NCI-H1694 treated with DMSO at 0.1 percent for 48 hours (cell line): ENCODE measurements at regions not wholly inside any gene's neighbourhood (a gene's known extent, or its start where the extent isn't known, plus 50 kb on each side); places are given as distances from the start of the nearest gene placed in this dataset.

ENCODE experiments used
- DNase-seq: peaks from one replicate; lab custom pipeline; 2025; lab: John Stamatoyannopoulos, UW

DNA sequence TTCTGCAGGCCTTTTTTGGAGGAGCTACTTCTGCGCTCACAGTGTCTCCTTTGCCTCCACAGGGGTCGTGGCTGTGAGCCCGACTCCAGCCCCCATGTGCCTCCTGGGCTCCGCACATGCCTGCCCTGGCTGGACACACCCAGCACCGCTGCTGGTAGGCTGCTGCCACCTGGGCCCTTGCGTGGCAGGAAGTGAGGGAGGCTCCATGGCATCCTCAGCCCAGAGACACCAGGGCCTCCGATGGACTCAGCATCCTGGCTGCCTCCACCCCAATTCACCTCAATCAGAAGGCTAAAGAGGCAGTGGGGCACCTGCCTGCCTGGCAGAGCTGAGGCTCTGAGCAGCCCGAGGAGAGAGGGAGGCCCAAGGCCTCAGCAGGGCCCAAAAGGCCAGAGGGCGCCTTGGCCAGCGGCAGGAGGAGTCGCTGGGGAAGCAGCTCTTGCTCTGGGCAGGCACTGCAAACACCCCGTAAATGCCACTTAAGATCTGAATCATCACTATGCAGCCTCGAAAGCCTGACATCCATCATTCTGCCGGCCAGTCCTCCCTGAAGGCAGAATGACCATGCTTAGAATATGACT is 68.3 kb upstream of the OTOS start:
- no peak for DNase-seq

DNA sequence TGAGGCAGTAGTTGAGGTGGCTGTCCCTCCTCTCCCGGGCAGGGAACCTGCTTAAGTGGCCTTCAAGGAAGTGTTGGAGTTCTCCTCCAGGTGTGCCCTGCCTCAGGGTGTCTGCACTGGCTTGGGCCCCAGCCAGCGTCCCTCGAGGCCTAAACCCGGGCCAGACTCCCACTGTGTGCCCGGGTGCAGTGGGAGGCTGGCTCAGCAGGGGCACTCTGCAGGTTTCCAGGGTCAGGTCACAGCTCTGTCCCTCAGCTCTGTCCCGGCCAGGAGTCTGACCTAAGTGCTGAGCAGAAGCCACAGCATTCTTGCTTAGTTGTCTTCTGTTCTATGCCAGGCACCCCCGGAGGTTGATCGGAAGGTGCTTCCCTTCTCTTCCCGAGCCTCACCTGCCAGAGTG is 69.0 kb upstream of the OTOS start:
- DNase-seq, result no peak

DNA sequence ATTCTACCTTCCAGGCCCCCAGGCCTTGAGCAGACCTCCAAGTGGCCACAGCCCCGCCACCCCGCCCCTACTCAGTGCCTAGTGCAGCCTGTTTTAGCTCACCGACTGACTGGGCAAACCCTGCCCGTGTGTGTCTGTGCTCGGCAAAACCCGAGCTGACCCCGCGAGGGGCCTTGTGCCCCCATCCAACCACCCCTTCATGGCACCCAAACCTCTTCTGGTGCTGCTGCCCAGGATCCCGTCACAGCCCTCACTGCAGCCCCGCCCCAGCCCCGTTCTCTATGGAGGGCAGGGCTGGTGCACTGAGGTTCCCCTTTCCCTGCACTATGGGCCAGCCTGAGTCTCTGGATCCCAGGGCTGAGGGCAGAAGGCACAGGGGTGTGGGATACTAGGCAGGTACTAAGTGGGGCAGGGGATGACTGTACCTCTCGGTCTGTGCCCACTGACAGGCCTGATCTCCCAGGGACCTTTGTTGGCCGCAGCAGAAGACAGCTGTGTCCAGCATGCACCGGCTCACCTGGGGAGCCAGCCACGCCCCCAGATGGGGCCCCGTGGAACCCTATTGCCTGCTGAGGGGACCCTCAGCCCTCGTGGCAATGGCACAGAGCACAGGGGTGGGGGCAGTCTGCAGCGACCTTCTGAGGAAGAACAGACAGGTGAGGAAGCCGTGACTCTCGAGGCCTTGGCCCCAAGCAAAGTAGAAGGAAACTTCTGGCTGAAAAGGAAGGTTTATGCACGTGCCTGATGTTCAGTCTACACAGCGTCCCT is 69.9 kb upstream of the OTOS start:
- no peak for DNase-seq

DNA sequence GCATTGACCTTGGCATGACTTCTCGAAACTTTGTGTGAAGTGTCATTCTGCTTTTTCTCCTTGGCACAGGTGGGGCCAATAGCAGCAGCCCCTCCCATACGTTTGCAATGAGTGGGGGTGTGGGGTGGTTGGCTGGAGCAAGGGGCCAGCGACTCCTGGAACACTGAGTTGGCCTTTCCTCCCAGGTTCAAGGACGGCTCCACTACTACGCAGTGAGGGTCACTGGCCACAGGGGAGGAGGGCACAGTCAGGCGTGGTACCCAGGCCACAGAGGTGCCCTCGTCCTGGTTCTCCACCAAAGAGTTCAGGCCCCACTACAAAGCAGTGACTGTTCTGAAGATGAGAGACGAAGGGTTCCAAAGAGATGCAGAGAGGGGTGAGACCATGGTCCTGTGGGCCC is 70.6 kb upstream of the OTOS start:
- DNase-seq, result no peak

DNA sequence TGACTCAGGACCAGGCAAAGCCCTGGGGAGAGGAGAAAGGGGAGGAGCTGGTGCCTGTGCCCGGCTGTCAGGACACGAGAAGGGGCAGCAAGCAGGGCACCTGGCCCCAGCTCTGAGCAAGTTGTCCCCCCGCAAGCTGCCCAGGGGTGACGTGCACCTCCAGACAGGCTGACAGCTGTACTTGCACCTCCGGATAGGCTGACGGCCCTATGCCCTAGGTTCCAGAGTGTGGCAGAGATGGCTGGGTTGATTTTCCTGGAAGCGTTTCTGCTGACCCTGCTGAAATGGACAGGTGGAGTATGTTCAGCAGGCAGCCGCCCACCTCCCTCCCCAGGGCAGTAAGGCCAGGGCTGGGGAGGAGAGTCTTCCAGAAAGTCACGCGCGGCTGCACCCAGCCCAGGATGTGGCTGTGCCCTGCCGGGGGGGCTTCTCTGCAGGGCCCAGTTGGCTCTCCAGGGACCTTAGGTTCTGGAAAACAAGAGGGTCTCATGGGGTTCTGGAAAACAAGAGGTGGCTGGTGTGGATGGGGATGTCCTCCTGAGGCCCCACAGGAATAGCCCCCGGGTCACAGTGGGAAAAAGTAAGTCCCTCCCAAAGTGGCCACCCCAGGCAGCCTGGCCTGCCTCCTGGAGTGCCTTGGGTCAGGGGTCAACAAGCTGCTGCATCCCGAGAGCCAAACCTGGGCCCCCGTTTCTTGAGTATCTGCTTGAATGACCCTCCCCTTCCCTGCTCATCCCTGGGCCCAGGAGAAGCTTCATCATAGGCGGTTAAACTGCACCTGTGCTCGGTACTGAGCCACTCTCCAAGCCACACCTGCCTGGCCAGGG is 71.4 kb upstream of the OTOS start:
- no peak for DNase-seq

DNA sequence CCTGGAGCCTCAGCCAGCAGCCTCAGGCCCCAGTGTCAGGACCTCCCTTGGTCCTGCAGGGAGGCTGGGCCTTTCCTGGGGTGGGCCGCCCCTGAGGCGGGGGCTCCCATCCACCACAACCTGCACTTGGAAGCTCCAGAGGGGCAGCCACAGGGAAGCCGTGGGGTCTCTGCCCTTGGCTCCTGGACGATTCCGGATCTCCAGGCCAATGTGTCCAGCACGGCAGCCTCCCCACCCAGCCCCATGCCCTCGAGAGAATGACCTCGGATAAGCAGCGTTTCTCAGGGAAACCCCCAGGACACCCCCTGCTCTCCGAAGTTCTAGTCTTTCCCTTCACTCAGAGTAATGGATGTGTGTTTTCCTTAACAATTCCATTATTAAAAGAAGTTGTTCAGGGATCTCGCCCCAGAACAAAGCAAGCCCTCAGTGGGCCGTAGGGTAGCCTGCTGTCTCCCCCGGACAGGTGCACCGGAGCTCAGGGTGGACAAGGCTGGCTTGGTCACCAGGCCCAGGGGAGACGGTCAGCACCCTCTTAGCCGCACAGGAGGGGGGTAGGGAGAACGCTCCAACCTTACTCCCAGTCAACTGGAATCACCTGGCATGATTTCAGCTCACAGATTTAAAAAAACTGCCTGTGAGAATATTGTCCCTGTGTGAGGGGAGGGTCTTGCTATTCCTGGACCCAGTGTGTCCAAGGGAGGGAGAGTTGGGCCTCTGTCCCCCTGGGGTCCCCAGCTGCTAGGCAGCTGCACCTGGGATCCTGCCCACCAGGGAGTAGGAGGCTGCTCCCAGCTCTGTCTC is 72.2 kb upstream of the OTOS start:
- DNase-seq, result no peak

DNA sequence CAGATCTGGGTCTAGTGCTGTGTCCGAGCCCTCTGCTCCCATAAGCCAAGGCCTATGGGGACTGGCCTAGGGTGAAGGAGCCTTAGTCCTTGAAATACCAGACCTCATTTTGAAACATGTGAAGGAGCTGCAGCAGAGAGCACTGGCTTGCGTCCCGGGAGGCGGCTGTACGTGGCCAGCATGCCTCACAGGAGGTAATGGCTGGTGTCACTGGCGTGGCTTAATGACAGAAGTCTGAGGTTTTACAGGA is 72.7 kb upstream of the OTOS start:
- no peak for DNase-seq

DNA sequence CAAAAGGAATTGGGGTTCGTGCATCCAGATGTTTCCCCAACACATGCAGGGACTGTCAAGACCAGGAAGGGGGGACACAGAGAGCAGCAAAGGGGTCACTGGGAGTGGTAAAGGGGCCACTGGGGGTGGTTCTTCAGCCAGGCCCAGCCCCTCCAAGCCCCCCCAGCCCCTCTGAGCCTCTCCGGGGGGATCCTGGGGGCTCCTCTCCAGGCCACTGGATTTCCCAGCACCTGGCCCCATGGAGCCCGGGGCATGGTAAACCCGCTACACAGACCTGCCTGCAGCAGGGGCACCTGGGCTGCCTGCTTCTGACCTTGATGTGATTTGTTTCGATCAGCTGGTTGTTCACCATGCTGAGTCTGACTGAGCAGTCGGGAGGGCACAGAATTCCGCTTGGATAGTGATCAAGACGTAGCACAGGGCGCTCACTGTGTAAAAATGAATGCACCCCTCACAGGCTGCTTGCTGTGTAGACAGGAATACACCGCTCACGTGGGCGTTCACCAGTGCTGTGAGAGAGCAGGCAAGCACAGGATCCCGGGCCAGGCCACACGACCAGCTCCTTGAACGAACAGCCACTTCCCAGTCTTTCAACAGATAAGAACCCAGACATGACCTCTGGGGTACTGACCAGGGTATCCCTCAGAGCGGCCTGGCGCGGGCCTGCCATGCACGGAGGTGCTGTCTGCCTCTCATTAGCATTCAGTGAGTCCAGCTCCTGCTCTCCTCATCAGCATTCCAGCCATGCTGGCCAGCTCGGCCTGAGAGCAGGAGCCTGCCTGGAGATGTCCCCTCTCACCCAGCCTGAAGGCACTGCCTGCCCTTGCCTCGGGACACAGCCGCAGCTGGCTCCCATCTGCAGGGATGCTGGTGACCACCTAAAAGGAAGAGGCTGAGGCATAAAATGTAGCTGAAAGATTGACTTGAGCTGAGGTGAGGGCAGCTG is 73.3 kb upstream of the OTOS start:
- DNase-seq, result no peak

DNA sequence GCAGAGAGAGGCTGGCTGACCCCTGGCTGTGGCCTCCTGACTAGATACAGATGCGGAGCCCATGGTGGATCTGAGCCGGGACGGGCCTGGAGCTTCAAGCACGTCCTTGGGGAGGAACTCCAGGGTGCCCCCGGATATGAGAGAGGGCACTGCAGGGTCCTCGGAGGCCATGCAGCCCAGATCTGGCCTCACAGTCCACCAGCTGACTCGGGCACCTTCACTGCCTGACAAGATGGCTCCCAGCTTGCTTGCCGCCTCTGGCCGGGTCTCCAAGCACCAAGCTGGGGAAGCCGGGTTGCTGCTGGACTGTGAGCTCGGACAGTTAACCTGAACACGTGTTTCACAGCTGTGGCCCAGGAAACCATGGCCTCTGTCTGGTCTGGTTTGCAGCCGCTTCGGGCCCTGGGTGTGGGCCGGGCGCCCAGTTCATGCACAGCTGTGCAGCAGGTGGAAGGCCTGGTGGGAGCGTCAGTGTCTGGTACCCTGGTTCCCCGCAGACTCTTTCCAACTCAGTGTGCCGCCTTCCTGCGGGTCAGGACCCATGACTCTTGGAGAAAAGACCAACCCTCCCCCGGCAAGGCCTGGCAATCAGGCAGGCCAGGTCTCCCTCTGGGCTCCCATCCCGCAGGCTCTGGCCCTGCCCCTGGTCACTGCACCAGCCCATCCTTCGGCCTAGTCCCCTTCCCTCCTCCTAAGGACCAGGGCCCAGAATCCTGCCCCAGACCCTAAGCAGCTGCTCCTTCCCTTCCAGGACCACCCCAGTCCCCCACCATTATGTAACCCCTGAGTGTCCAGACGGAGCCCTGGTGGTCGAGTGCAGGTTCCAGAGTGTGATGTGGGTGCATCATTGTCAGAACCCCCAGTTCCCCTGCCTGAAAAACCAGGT is 74.6 kb upstream of the OTOS start:
- DNase-seq, result no peak

DNA sequence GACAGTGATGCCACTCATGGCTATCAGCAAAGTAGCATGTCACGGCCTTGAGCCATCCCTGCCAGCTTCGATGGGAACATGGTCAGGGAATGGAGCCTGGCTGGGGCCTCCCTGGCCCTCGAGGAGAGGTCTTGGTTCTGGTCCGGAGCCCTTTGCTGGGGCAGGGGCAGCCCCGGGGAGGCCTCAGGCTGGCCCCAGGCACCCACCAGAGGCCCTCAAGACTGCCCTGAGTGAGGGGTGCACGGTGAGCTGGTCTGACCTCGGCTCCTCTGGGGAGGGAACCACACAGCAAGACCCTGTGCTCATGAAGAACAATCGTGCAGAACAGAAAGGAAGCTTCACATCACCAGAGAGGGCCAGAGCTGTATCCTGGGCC is 75.2 kb upstream of the OTOS start:
- DNase-seq, result no peak

DNA sequence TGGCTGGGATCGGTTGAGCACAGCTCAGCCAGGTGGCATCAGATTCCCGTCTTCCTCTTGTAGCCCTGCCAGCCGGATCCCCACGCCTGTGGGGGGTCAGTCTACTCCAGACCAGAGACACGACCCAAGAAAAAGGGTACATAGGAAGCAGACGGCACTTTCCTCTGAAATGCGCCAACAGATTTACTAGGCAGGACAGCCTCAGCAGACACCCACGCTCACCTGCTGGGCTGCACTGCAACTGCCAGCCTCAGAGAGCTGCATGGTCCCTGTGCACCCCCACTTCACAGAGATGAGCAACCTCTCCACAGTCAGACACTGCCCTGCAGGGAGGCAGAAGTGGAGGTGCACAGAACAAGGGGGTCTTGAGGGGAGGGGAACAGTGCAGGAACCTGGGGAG is 75.7 kb upstream of the OTOS start:
- DNase-seq, result no peak

DNA sequence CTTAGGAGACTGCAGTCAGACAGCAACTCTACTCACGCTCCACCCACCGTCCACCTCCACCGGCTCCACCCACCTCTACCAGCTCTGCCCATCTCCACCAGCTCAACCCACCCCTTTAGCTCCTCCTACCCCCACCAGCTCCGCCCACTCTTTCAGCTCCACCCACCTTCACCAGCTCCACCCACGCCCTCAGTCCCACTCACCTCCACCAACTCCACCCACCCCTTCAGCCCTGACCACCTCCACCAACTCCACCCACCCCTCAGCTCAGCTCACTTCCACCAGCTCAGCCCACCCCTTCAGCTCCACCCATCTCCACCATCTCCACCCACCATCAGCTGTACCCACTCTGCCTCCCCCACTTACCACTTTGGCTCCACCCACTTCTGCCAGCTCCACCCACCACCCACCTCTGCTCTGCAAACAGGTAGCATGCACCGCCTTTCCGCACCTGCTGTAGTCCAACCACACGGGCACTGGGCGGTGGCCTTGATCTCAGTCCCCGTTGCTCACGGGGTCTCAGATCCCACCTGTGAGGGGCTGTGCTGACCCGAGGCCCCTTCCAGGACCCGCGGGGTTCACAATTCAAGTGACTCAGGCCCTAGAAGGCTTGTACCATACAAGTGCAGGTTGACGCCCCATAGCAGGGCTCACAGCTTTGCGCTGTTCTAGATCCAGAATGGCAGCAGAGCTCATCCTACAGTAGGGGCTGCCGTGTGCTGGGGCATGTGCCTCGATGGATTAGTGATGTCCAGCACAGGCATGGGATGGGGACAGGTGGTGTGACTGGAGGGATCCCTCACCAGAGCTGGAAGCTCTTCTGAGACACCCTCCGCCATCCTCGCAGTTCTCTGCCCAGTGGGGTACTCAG is 77.2 kb upstream of the OTOS start:
- DNase-seq, result no peak

DNA sequence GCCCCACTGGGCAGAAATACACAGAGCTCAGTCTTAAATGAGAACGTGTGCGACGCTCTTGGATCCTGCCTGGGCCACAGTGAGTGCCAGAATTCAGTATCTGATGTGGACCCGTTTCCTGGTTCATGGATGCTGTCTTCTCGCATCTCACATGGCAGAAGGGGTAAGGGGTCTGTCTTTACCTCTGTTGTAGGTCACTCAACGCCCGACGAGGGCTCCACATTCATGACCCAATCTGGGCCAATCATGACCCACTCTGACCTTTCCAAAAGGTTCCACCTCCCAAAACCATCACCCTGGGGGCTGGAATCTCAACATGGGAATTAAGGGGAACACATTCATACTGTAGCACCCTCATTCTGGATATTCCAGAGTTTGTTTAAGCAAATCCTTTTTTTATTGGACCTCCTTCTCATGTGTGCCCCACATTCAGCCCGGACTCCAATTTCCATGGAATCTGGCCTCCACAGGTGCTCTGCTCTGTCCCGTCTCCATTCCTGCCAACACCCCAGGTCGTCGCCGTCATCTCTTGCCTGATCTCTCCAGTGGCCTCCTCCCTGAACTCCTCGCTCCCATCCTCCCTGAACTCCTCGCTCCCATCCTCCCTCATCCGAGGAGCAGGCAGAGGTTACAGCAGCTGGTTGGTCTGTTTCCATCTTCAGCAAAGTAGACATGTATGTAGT is 78.9 kb upstream of the OTOS start:
- DNase-seq, result no peak

DNA sequence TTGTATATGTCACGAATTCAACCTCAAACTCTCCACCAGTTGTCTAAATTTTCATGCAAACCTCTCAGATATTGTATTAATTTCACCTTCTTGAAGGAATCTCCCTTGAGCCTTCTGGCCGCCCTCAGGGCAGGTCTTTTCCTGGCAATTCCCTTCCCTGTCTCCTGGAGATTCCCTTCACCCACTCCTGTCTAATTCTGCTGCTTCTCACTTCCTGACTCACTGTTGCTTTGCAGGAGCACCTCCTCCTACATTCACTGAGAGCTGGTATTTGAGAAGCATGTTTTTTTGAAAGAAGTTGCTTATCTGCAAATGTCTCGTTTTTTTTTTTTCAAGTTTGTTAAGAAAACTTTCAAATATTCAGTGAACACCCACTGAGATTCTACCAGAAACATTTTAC is 79.9 kb upstream of the OTOS start:
- no peak for DNase-seq

DNA sequence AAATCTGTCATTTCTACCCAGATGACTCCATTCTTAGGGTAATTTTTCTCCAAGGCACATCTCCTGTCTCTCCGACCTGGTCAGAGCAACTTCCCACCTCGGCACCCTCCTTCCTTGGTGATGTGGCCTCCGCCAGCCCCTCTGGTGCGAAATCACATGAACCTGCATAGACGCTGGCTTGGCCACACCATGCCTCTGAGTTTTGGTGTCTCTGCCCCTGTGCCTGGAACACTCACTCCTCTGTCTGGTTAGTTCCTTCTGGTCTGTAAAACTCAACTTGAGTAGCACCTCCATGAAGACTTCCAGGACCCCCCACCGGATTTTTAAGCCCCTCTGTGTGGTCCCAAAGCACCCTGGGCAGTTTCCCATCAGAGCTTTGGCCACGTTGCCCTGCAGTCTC is 83.2 kb upstream of the OTOS start:
- DNase-seq, result no peak

DNA sequence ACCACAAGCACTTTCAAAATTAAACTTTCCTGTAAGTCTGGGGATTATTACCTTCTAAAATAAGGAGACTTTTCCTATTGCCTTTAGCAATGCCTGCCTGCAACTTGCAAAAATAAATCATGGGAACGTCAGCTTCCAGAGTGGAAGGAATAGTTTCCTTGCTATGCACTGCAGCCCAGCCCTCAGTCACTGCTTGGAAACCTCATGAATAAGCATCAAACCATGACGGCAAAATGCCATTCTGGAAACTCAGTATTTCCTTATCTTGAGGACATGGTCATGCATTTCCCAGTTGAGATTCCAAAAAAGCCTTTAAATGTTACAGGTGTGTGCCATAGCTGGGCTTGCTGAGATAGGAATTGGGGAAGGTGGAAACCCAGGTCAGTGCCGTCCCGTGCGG is 84.2 kb upstream of the OTOS start:
- DNase-seq, result no peak

DNA sequence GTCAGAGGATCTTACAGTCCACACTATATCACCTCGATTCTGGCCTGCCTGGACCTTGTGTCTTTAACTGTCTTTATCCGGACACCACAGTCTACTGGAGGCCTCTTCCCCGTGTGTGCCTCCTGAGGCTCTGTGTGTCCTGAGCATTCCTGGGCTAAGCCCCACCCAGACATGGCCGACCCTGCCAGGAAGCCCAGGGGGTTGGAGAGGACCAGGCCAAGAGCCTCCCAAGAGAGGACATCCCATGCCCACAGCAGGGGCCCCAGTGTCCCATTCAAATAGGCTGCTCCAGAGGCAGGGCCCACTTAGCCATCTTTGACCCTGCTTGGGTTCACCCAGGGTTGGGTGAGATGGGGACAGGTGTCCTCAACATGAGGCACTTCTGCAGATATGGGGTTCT is 84.7 kb upstream of the OTOS start:
- no peak for DNase-seq

DNA sequence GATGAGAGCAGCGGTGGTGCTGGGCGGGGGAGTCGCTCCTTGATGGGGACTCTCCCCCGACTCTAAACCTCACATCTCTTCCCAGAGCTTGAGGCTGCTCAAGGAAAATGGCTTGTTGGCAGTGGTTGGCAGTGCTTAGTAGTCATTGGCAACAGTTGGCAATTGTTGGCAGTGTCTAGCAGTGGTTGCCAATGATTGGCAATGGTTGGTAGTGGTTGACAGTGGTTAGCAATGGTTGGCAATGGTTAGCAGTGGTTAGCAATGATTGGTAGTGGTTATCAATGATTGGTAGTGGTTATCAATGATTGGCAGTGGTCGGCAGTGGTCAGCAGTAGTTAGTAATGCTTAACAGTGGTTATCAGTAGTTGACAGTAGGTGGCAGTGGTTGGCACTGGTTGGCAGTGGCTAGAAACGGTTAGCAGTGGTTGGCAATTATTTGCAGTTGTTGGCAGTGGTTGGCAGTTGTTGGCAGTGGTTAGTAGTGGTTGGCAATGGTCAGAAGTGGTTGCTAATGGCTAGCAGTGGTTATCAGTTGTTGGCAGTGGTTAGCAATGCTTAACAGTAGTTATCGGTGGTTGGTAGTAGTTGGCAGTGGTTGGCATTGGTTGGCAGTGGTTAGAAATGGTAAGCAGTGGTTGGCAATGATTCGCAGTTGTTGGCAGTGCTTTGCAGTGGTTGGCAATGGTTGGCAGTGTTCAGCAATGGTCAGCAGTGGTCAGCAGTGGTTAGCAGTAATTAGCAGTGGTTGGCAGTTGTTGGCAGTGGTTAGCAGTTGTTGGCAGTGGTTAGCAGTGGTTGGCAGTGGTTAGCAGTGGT is 85.4 kb upstream of the OTOS start:
- DNase-seq, result no peak
